Skeletal muscle satellite cell (primary cell): ENCODE measurements at regions not wholly inside any gene's neighbourhood (a gene's known extent, or its start where the extent isn't known, plus 50 kb on each side); places are given as distances from the start of the nearest gene placed in this dataset.
"Not testable (repeated sequence)": the region's sequence is repeated elsewhere in the genome, so short reads cannot be mapped to it uniquely, and the experiment has no call there.

ENCODE experiments used
- H3K27me3 ChIP-seq: 2 replicates; pipeline ENCODE4 v1.7.0; 2013; ENCODE audit warnings: low read length; ENCODE audit not compliant: control insufficient read depth, insufficient read depth
- H3K36me3 ChIP-seq: 2 replicates; pipeline ENCODE4 v1.7.0; 2013; ENCODE audit warnings: mild to moderate bottlenecking, control low read depth, low read length; ENCODE audit not compliant: insufficient read depth
- H3K4me1 ChIP-seq: 2 replicates; pipeline ENCODE4 v1.7.0; 2013; ENCODE audit warnings: low read length; ENCODE audit not compliant: control insufficient read depth, insufficient read depth
- H3K4me2 ChIP-seq: 2 replicates; pipeline ENCODE4 v1.7.0; 2013; ENCODE audit warnings: mild to moderate bottlenecking, low read length
- H3K4me3 ChIP-seq: 2 replicates; pipeline ENCODE4 v1.7.0; 2013; ENCODE audit warnings: low read length
- H3K9ac ChIP-seq: 2 replicates; pipeline ENCODE4 v1.7.0; 2013; ENCODE audit warnings: mild to moderate bottlenecking, low read depth, low read length, moderate library complexity
- H3K9me3 ChIP-seq: replicated peaks from 2 replicates; pipeline ENCODE4 v1.7.0; 2013; ENCODE audit warnings: mild to moderate bottlenecking, control low read depth, low read length

DNA sequence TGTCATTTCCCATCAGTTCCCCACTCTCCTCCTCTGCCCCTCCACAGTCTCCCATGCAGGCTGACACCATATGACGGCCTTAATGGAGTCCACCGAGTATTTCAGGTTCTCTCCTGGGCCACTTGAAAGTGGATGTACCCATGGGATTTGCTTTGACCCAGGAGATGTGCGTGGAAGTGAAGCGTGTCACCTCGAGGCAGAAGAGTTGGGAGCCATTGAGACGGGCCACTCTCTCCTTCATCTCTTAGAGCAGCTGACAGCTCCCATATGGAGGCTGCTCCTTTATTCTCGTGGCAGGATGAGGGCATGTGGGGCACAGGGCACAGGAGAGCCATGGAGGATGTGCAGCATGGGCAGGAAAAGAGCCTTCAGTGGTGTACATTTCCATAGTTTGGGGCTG is 144.7 kb upstream of the CRYM start:
- H3K4me2 ChIP-seq, H3K9me3 ChIP-seq, H3K9ac ChIP-seq, H3K27me3 ChIP-seq, H3K4me1 ChIP-seq, H3K4me3 ChIP-seq, H3K36me3 ChIP-seq: not testable (repeated sequence)

DNA sequence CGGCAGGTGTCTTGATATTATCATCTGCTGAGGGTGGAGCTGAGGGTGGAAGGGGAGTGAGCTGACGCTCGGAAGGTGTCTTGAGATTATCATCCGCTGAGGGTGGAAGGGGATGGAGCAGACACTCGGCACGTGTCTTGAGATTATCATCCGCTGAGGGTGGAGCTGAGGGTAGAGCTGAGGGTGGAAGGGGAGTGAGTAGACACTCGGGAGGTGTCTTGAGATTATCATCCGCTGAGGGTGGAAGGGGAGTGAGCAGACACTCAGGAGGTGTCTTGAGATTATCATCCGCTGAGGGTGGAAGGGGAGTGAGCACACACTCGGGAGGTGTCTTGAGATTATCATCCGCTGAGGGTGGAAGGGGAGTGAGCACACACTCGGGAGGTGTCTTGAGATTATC is 126.6 kb upstream of the CRYM start:
- not testable (repeated sequence) for H3K4me1 ChIP-seq, H3K9ac ChIP-seq, H3K27me3 ChIP-seq, H3K9me3 ChIP-seq, H3K4me2 ChIP-seq, H3K36me3 ChIP-seq, H3K4me3 ChIP-seq

DNA sequence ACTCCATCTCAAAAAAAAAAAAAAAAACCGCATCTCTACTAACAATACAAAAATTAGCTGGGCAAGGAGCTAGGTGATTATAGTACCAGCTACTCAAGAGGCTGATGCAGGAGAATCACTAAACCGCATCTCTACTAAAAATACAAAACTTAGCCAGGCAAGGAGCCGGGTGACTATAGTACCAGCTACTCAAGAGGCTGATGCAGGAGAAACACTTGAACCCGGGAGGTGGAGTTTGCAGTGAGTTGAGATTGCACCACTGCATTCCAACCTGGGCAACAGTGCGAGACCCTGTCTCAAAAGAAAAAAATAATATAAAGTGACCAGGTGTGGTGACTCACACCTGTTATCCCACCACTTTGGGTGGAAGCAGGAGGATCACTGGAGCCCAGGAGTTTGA is 119.8 kb upstream of the CRYM start:
- H3K4me3 ChIP-seq, H3K9ac ChIP-seq: not testable (repeated sequence)

DNA sequence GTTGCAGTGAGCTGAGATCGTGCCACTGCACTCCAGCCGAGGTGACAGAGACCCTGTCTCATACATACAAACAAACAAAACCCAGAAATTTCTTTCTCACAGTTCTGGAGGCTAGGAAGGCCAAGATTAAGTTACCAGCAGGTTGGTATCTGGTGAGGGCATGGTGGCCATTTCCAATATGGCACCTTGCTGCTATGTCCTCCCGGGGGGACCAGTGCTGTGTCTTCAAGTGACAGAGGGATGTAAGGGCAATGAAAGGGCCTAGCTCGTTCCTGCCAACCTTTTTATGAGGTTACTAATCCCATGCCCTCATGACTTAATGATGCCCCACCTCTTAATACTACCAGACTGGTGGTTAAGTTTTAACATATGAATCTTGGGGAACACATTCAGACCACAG is 118.5 kb upstream of the CRYM start:
- not testable (repeated sequence) for H3K9ac ChIP-seq, H3K4me2 ChIP-seq, H3K4me1 ChIP-seq, H3K9me3 ChIP-seq, H3K36me3 ChIP-seq, H3K4me3 ChIP-seq, H3K27me3 ChIP-seq

More for the DNA sequence above, 119.8 kb upstream of the CRYM start:
- H3K4me2 ChIP-seq, H3K36me3 ChIP-seq, H3K27me3 ChIP-seq, H3K4me1 ChIP-seq, H3K9me3 ChIP-seq: not testable (repeated sequence)

DNA sequence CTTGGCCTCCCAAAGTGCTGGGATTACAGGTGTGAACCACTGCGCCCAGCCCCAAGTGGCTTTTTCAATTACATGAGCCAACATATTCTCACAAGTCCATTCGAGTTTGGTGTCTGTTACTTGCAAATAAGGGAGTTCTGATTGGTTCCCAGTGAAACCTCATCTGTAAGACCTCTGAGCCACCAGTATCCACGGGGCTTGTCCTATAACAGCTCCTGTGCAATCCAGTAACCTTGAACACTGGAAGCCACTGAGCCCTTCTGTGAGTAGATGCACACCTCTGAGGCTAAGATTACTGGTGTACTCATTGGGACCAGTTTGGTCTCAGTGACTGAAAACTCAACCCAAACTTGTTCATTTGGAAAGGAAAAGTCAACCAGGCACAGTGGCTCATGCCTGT is 112.5 kb upstream of the CRYM start:
- H3K4me2 ChIP-seq, H3K27me3 ChIP-seq, H3K9ac ChIP-seq, H3K4me3 ChIP-seq, H3K36me3 ChIP-seq, H3K9me3 ChIP-seq, H3K4me1 ChIP-seq: not testable (repeated sequence)

DNA sequence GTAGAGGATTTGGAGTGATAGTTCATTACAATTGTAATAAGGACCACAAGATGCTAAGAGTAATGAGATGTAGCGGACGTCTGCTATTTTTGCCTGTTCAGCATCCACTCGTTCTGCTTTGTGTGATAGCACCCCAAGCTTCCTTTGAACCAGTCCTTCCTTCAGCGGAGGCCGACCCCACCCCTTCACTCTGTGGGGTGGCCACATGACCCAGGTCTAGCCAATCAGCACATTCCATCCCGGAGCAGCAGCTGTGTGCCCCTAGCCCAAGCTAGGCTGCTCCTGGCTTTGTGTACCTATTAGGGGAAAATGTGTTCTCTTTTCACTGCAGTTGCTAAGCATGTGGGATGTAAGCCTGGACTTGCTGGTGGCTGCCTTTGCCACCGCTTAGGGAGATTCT is 111.8 kb upstream of the CRYM start:
- not testable (repeated sequence) for H3K9ac ChIP-seq, H3K4me1 ChIP-seq, H3K36me3 ChIP-seq, H3K9me3 ChIP-seq, H3K4me2 ChIP-seq, H3K4me3 ChIP-seq, H3K27me3 ChIP-seq

DNA sequence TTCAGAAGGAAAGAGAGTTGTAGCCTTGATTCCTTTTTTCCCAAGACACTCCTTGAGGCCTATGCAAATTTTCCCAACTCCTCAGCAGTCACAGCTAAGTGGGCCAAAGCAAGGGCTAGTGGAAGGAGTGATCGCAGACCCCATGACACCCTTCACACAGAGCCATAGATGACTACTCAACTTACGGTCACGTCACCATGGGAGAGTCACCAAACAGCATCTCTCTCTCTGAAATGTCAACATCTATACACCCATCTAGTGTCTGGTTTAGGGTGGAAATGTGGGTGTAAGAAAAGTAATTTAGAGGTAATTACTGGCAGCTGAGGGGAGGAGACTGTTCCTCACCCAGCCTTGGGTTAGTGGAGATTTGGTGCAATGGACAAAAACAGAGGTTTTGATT is 109.7 kb upstream of the CRYM start:
- H3K27me3 ChIP-seq, H3K36me3 ChIP-seq, H3K4me1 ChIP-seq, H3K4me3 ChIP-seq, H3K9me3 ChIP-seq, H3K9ac ChIP-seq, H3K4me2 ChIP-seq: not testable (repeated sequence)

DNA sequence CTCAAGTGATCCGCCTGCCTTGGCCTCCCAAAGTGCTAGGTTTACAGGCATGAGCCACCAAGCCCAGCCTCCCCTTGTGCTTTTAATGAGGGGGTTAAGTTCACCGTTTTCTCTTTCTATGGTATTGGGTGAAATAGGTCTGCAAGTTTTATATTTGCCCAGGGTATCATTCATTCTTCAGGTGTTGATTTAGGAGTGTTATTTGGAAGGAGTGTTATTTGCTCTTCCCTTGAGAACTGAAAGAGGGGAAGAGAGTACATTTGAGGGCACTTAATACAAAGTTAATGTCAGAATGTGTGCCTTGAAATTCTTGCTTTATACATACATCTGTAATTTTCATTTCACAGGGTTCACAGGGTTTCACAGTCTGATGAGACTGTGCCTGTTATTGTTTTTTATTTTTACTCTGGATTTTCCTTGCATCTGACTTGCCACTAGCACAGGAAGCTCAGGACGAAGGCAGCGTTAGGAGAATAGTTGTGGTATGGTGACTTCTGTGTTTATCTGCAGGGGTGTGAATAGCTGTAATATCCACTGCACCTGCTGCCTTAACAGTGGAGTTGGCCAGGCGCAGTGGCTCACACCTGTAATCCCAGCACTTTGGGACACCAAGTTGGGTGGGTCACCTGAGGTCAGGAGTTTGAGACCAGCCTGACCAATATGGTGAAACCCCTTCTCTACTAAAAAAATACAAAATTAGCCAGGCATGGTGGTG is 108.3 kb upstream of the CRYM start:
- not testable (repeated sequence) for H3K27me3 ChIP-seq, H3K4me1 ChIP-seq, H3K4me2 ChIP-seq, H3K9ac ChIP-seq, H3K9me3 ChIP-seq, H3K4me3 ChIP-seq, H3K36me3 ChIP-seq

DNA sequence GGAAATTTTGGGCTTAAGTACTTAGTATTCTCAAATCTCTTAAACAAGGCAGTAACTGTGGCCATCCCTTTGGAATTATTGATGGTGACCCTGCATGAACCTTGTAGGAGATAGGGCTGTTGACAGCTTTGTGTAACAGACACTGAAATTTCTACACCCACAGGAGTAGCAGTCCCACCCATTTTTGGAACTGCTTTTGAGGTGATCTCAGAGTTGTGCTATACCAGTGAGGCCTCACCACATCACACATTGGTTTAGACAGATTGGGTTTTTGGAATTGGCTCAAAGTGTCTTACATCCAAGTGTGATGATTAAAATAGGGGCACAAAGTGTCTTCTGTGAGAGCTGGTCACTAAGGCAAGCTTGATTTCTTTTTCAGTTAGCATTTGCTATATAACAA is 105.6 kb upstream of the CRYM start:
- not testable (repeated sequence) for H3K4me1 ChIP-seq, H3K9ac ChIP-seq, H3K27me3 ChIP-seq

DNA sequence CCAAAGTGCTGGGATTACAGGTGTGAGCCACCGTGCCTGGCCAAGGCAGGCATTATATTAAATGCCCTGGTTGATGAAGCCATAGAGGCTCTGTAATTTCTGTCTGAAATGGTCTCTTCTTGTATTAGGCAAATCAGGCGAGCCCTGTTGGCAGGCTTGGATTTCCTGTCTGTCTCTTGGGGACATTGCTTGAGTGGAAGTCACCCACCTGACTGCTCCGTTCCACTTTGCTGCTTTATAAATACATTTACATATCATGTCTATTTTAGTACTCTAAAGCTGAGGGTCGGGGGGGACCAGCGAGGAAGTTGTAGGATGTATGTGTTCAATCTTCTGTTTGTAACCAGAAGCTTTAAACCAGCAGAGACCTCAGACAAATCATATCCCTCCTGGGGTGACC is 101.6 kb upstream of the CRYM start:
- not testable (repeated sequence) for H3K4me2 ChIP-seq, H3K9ac ChIP-seq, H3K4me3 ChIP-seq, H3K36me3 ChIP-seq, H3K4me1 ChIP-seq, H3K9me3 ChIP-seq, H3K27me3 ChIP-seq

More for the DNA sequence above, 105.6 kb upstream of the CRYM start:
- H3K4me3 ChIP-seq, H3K36me3 ChIP-seq, H3K4me2 ChIP-seq, H3K9me3 ChIP-seq: not testable (repeated sequence)

DNA sequence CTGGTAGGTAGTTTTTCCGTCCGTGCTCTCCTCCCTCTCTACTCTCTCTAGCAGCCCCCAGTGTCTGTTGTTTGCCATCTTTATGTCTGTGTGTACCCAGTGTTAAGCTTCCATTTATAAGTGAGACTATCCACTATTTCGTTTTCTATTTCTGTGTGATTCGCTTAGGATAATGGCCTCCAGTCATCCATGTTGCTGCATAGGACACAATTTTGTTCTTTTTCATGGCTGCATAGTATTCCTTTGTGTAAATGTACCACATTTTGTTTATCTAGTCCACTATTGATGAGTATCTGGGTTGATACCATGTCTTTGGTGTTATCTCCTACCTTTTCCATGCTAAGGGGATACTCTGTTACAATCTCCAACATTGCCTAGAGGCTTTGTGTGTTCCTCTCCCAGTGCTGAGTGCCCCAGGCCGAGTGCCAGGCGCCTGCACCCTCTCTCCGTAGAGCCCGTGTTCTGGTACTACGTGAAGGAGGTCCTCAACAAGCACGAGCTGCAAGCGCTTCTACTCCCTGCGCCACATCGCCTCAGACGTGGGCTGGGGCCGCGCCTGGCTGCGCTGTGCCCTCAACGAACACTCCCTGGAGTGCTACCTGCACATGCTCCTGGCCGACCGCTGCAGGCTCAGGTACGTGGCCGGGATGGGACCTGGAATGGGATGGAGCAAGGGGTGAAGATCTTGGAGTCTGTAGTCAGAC is 98.3 kb upstream of the CRYM start:
- H3K9ac ChIP-seq, H3K36me3 ChIP-seq, H3K4me3 ChIP-seq, H3K27me3 ChIP-seq, H3K9me3 ChIP-seq, H3K4me1 ChIP-seq, H3K4me2 ChIP-seq: not testable (repeated sequence)

DNA sequence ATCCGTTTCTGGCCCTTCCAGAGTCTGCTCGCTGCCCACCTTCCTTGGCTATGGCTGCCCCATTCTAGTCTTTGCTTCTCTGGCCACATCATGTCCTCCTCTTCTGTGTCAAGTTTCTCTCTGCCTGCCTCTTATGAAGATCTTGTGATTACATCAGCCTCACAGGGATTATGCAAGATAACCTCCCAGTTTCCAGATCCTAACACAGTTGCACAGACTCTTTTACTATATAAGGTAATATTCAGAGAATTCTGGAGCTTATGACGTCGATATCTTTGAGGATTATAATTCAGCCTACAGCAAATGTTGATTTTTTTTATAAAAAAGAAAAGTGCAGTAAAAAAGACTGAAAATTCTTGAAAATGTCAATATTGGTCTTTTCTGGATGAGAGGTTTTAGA is 97.2 kb upstream of the CRYM start:
- H3K9ac ChIP-seq, H3K9me3 ChIP-seq, H3K4me3 ChIP-seq, H3K27me3 ChIP-seq, H3K36me3 ChIP-seq, H3K4me1 ChIP-seq, H3K4me2 ChIP-seq: not testable (repeated sequence)
